Esophagus mucosa (tissue), 1 donor: ENCODE measurements at regions not wholly inside any gene's neighbourhood (a gene's known extent, or its start where the extent isn't known, plus 50 kb on each side); places are given as distances from the start of the nearest gene placed in this dataset.
A peak's percentile ranks its signal among the peaks of the same experiment; 100 is the strongest.

Experiments
- ATAC-seq: fragments of 200-7000 bp; cut with Tn5 transposase; one replicate; pipeline ENCODE4 v1.9.1; 2020
- donor health status: DM: yes; HTN: yes; CAD: no.

GRCh38 chr9:73667749-73668148 lies 516.1 kb downstream of the ANXA1 start:
- no peak for ATAC-seq

GRCh38 chr9:73680831-73681230 lies 529.2 kb downstream of the ANXA1 start:
- no peak for ATAC-seq

GRCh38 chr9:73682789-73683188 lies 531.1 kb downstream of the ANXA1 start:
- no peak for ATAC-seq

GRCh38 chr9:73683862-73684591 lies 532.4 kb downstream of the ANXA1 start:
- ATAC-seq: peak; percentile 71

GRCh38 chr9:73684601-73685000 lies 532.9 kb downstream of the ANXA1 start:
- ATAC-seq: peak; percentile 17

- no peak for ATAC-seq
Measured at GRCh38 chr9:73685786-73686185, 534.1 kb downstream of the ANXA1 start.

GRCh38 chr9:73689051-73689870 lies 537.6 kb downstream of the ANXA1 start:
- ATAC-seq: no peak

GRCh38 chr9:73701415-73702057 lies 549.9 kb downstream of the ANXA1 start:
- ATAC-seq: no peak

GRCh38 chr9:73714294-73714693 lies 562.6 kb downstream of the ANXA1 start:
- ATAC-seq: peak; percentile 74

GRCh38 chr9:73715591-73715990 lies 563.9 kb downstream of the ANXA1 start:
- ATAC-seq: no peak

GRCh38 chr9:73719660-73720059 lies 568.0 kb downstream of the ANXA1 start:
- no peak for ATAC-seq

GRCh38 chr9:73720601-73721000 lies 568.9 kb downstream of the ANXA1 start:
- no peak for ATAC-seq

- ATAC-seq: no peak
Measured at GRCh38 chr9:73736270-73736669, 584.6 kb downstream of the ANXA1 start.

- no peak for ATAC-seq
Measured at GRCh38 chr9:73738741-73739530, 587.3 kb downstream of the ANXA1 start.

GRCh38 chr9:73741316-73741715 lies 589.7 kb downstream of the ANXA1 start:
- no peak for ATAC-seq

GRCh38 chr9:73742412-73742811 lies 590.7 kb downstream of the ANXA1 start:
- ATAC-seq: no peak

- ATAC-seq: no peak
Measured at GRCh38 chr9:73743826-73744225, 592.2 kb downstream of the ANXA1 start.

- ATAC-seq: no peak
Measured at GRCh38 chr9:73745598-73745997, 593.9 kb downstream of the ANXA1 start.

- no peak for ATAC-seq
Measured at GRCh38 chr9:73753171-73753570, 601.5 kb downstream of the ANXA1 start.

GRCh38 chr9:73761905-73762304 lies 610.2 kb downstream of the ANXA1 start:
- no peak for ATAC-seq

- no peak for ATAC-seq
Measured at GRCh38 chr9:73773896-73774295, 622.2 kb downstream of the ANXA1 start.

- ATAC-seq: no peak
Measured at GRCh38 chr9:73775757-73776156, 624.1 kb downstream of the ANXA1 start.

- ATAC-seq: peak; percentile 81
Measured at GRCh38 chr9:73780916-73781315, 629.3 kb downstream of the ANXA1 start.
